T-helper 2 cell treated with Interferon-gamma antibody and Interleukin-4, amounts not matched to agents 5 μg/mL and 100 μg/mL, for 36 hours (primary cell): ENCODE measurements at regions not wholly inside any gene's neighbourhood (a gene's known extent, or its start where the extent isn't known, plus 50 kb on each side); places are given as distances from the start of the nearest gene placed in this dataset.

Source experiments
- DNase-seq: peaks from one replicate; pipeline ENCODE4 v3.0.0; 2021; ENCODE audit warnings: low spot score
- H3K27ac Mint-ChIP-seq: one replicate; pipeline ENCODE4 v1.8.0; 2021; ENCODE audit warnings: mild to moderate bottlenecking, mixed read lengths
- H3K27me3 Mint-ChIP-seq: one replicate; pipeline ENCODE4 v1.8.0; 2021; ENCODE audit warnings: low read depth, mixed read lengths
- H3K36me3 Mint-ChIP-seq: one replicate; pipeline ENCODE4 v1.8.0; 2021; ENCODE audit warnings: low read depth, mixed read lengths
- H3K4me1 Mint-ChIP-seq: one replicate; pipeline ENCODE4 v1.8.0; 2021; ENCODE audit warnings: low read depth, mixed read lengths
- H3K4me3 Mint-ChIP-seq: one replicate; pipeline ENCODE4 v1.8.0; 2022; ENCODE audit warnings: mild to moderate bottlenecking, moderate library complexity, mixed read lengths
- H3K9me3 Mint-ChIP-seq: one replicate; pipeline ENCODE4 v1.8.0; 2021; ENCODE audit warnings: mixed read lengths

DNA sequence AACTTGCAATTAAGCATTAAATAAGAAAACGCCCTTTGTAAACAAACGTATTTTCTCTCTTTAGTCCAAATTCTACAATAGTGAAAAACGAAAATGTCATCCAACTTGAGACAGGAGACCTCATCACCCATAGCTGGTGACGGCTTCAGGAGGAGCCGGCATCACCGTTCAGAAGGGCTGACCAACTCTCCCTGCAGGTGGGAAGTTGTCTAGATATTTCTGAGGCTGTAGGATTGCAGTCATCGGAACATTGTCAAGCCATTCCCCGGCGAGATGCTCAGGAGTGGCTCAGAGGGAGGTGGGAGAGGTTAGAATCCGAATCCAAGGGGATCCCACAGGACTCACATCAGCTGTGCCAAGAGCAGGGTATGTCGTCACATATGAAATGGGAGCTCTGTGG is 76.7 kb downstream of the RBFOX3 start:
- Mint-ChIP-seq H3K27ac (no peak overlapping the region), H3K4me1 (no peaks in the 10 kb centered on the region), H3K36me3 (no peaks in the 10 kb centered on the region), H3K4me3 (no peak overlapping the region), H3K27me3 (no peaks in the 10 kb centered on the region), H3K9me3 (no peaks in the 10 kb centered on the region)
- no peak for DNase-seq

DNA sequence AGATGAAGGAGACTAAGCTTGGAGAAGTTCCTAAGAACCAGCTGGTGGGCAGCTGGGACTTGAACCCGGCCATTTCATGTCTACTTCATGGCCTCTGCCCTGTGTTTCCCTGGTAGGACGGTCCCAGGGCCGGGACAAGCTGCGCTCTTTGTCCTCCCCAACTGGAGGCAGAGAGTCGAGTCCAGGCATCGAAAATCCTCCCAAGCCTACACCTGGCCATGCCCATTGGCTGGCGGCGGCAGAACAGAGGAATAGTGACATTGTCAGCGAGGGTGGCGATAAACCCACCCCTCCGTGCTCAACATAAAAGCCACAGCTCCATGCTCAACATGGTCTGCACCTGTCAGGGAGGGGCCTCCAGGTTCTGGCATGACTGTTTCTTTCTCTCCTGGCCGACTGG is 77.7 kb downstream of the RBFOX3 start:
- H3K4me3 Mint-ChIP-seq: no peak overlapping the region
- H3K27me3 Mint-ChIP-seq: no peaks in the 10 kb centered on the region
- no peak overlapping the region for H3K27ac Mint-ChIP-seq
- H3K36me3 Mint-ChIP-seq: no peaks in the 10 kb centered on the region
- no peaks in the 10 kb centered on the region for H3K4me1 Mint-ChIP-seq
- DNase-seq: no peak
- no peaks in the 10 kb centered on the region for H3K9me3 Mint-ChIP-seq

DNA sequence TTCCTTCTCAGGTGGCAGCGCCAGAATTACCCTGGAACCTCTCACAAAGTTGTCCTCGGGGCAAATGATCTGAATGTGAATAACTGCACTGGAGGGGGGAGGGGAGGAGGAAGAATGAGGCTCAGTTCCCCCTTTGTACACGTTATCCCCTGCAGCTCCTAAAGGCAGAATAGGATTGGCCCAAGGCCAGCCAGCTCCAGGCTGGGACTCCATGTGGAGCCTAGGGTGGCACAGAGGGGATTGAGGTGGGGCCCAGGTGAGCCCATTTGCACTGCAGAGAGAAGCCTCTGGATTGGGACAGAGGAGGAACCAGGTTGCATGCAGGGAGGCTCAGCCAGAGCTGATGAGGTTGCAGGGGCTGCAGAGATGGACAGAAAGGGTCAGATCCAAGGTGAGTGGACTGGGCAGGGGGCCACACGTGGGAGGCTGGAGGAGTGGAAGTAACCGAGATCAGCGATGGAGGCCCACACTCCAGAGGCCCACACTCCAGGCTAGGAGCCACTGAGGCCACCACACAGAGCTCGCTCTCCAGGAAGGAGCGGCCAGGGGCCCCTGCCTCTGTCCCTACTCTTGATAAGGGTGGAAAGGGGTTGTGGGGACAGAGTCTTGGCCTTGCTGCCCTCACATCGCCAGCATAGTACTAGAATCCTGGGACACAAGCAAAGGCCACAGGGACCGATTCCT is 78.6 kb downstream of the RBFOX3 start:
- no peak overlapping the region for H3K4me3 Mint-ChIP-seq
- no peaks in the 10 kb centered on the region for H3K27me3 Mint-ChIP-seq
- no peak for DNase-seq
- no peaks in the 10 kb centered on the region for H3K4me1 Mint-ChIP-seq
- H3K36me3 Mint-ChIP-seq: no peaks in the 10 kb centered on the region
- no peak overlapping the region for H3K27ac Mint-ChIP-seq
- no peaks in the 10 kb centered on the region for H3K9me3 Mint-ChIP-seq

DNA sequence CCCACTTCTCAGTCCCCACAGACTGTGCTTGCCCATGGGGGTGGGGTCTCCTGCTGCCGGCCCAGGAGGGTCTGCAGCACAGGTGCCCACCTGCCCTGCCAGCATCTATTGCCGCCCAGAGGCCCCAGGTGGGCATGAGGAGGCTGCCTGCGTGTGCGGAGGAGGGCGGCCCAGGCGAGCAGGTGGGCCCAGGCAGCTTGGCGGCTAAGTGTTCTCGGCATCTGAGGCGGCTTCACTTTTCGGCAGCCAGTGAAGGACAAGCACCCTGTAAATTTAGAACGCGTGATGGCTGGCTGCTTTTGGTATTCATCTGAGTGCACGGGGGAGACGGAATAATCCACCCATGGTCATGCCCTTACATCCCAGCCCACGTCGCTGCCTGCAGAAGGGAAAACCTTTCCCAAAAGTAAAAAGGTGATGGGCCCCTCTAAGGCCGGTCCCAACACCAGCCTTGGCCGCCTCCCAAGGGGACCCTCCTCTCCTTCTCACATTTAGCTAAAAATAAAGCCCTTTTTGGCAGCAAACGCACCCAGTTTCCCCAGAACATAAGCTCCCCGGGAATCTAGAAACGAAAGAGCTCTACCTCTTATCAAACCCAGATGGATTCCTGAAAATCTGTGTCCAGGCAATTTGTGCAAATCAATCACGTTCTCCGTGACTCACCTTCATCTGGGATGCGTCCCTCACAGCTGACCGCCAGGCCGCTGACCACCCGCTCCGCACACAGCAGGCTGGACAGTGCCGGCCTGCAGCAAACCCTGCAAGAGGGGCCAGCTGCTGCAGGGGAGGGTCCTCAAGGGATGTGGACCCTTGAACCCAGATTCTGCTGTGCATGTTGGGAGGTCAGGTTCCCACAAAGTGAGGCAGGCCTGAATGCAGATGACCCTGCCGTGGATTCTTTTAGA is 79.4 kb downstream of the RBFOX3 start:
- Mint-ChIP-seq H3K27me3 (no peaks in the 10 kb centered on the region), H3K9me3 (no peaks in the 10 kb centered on the region)

DNA sequence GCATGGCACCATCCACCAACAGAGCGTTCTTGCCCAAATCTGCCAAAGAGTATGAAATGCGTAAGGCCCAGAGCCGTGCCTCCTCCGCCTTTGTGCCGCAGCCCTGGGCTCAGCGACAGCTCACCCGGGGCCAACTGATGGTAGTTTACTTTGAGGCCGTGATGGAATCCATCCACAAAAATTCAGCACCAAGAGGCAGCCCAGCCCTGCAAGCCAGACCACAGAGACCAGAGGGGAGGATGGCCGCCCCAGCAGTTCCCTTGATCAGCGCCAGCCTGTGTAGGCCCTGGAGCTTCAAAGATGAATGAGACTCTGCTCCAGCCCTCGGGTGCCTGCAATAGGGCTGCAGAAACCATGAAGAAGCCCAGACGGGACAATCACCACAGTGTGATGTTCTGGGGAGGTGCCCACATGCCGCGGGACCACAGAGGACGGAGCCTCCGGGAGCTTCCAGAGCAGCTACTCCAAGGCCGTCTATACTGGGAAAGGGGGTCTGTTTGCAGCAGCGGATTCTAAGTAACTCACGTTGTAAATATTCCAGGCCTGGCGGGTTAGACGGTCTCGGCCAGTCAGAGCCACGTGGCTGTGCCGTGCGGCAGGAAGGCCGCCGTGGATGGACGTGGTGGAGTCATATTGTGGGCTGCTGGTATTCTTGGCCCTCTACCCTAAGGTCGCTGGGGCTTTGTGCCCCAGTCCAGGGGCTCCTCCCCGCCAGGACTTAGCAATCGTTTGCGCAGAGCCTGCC is 80.3 kb downstream of the RBFOX3 start:
- no peak overlapping the region for H3K4me3 Mint-ChIP-seq
- no peak overlapping the region for H3K27ac Mint-ChIP-seq
- DNase-seq: no peak
- no peaks in the 10 kb centered on the region for H3K9me3 Mint-ChIP-seq
- H3K27me3 Mint-ChIP-seq: no peaks in the 10 kb centered on the region
- no peaks in the 10 kb centered on the region for H3K4me1 Mint-ChIP-seq
- H3K36me3 Mint-ChIP-seq: no peaks in the 10 kb centered on the region

More for the DNA sequence above, 79.4 kb downstream of the RBFOX3 start:
- Mint-ChIP-seq H3K36me3 (no peaks in the 10 kb centered on the region), H3K4me3 (no peak overlapping the region), H3K4me1 (no peaks in the 10 kb centered on the region), H3K27ac (no peak overlapping the region)
- DNase-seq: no peak

DNA sequence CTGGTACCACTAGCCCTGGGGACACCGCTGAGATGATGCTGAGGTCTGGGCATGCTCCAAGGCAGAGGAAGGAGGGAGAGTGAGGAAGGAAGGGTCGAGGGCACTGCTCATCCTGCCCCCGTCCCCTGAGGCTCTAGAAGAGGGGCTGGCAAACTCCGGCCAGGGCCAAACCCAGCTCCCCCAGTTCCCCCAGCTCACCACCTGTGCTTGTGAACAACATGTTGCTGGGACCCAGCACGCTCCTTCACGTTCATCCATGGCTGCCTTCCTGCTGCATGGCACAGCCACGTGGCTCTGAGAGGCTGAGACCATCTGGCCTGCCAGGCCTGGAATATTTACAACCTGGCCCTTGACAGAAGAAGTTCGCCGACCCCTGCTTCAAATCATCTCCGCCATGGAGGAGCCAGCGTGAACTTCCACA is 81.2 kb downstream of the RBFOX3 start:
- Mint-ChIP-seq H3K4me3 (no peak overlapping the region), H3K36me3 (no peaks in the 10 kb centered on the region), H3K27ac (no peak overlapping the region), H3K9me3 (no peaks in the 10 kb centered on the region), H3K27me3 (no peaks in the 10 kb centered on the region), H3K4me1 (no peaks in the 10 kb centered on the region)
- no peak for DNase-seq

DNA sequence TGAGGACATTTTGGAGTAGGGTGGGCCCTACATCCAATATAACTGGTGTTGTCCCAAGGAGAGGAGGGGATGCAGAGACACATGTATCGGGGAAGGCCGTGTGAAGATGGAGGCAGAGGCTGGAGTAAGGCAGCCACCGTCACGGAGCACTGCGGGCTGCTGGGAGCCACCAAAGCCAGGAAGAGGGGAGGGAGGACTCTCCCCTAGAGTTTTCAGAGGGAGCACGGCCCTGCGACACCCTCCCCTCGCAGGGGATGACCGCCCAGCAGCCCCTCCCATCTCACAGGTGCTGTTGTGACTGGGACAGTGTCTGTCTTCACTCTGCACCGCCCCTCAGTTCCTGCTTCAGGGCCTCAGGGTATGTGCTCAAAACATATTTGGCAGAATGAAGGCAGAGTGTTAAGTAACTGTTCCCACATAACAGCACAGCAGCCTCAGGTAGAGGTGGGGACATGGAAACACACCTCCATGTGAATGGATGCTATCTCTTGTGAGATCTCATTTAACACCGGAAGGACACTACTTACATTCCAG is 82.2 kb downstream of the RBFOX3 start:
- no peaks in the 10 kb centered on the region for H3K36me3 Mint-ChIP-seq
- H3K4me1 Mint-ChIP-seq: no peaks in the 10 kb centered on the region
- no peak overlapping the region for H3K4me3 Mint-ChIP-seq
- H3K9me3 Mint-ChIP-seq: no peaks in the 10 kb centered on the region
- no peak for DNase-seq
- no peaks in the 10 kb centered on the region for H3K27me3 Mint-ChIP-seq
- no peak overlapping the region for H3K27ac Mint-ChIP-seq

DNA sequence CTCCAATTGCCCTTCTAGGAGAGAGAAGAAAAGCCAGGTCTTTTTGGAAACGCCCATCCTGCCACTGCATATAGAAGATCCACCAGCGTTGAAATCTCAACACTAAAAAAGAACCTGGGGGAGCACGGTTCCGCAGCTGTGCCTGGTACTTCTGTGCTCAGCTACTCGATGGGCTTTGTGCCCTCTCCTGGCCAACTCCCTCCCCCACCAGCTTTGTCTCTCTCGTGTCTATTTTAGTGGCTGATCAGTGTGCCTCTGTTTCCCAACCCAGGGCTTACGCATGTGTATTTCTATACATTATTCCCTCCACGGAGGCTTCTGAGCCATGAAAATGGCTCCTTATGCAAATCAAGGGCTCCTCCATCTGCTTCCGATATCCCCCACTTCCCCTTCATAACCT is 83.5 kb downstream of the RBFOX3 start:
- Mint-ChIP-seq H3K4me3 (no peak overlapping the region), H3K9me3 (no peaks in the 10 kb centered on the region), H3K36me3 (no peaks in the 10 kb centered on the region), H3K4me1 (no peaks in the 10 kb centered on the region), H3K27me3 (no peaks in the 10 kb centered on the region), H3K27ac (no peak overlapping the region)
- no peak for DNase-seq

DNA sequence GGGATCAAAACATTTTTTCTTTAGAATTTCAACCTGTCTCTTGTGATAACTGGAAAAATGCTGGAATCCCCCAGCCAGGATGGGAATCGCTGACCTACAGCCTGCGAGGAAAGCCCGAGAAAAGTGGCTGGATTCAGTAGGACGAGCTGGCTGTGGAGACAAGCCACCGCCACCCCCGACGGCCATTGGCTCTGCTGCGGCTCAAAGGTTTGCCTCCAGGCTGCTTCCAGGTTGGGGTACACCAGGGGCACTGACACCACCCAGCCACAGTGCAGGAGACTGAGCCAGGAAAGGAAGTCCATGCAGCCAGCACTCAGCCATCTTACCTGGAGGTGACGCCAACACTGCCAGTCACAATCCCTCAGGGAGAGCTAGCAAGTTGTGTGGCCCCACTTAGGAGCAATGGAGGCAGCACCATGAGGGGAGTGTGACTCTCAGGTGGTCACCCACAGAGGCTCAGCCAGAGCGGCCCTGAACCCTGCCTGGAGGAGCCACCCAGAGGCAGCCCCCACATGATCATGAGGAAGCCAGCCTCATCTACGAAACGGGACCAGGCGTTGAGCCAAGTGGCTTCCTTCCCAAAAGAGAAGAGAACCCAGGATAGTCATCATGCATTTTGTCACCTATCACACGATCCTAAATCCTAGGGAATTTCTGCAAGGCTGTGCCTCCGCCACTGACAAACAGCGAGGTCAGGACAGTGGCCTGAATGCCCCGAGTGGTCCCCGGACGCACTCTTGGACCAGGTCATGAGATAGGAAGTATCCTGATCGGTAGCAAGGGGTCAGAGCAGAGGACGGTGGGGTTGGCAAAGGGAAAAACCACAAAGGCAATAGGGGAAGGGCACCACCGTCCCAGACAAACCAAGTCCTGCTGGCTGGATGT is 84.8 kb downstream of the RBFOX3 start:
- Mint-ChIP-seq H3K27ac (no peak overlapping the region), H3K27me3 (no peaks in the 10 kb centered on the region), H3K4me3 (no peak overlapping the region), H3K36me3 (no peaks in the 10 kb centered on the region), H3K9me3 (no peaks in the 10 kb centered on the region), H3K4me1 (no peaks in the 10 kb centered on the region)
- DNase-seq: no peak

DNA sequence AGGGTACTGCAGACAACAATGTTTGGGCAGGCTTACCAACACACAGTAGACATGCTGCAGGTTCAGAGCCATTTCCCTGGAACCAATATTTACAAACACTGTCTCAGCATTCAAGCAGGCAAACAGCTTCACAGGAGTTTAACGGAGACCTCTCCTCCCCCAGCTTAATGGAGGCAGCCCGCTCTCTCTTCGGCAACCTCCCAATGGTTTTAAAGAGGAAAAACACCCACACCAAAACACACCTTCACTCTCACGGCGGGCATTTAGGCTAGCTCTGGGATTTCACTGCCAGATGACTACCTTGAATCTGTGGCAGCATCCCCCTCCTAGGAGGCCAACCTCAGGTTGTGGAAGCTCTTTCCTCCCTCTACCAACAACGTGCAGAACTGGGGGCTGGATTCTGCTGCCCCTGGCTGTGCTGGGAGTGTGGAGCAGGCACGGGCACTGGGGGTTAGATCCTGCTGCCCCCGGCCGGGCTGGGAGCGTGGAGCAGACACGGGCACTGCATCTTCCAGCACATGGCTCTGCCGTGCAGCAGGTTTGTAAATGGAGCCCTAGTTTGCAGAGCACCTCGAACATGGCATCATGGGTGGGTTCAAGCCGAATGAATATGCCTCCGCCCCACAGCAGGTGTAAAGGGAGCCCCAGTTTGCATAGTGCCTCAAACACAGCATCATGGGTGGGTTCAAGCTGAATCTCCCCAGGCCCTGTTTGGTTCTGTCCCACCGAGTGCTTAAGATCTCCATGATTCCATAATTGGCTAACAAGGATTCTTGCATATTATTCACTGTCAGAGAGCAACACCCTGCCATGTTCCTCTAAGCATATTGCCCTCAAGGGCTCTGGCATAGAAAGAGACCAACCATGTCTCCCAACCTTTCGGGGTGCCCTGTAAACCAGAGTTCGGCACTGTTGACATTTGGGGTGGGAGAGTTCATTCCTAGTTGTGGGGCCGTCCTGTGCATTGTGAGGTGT is 86.4 kb downstream of the RBFOX3 start:
- Mint-ChIP-seq H3K36me3 (no peaks in the 10 kb centered on the region), H3K4me3 (no peak overlapping the region), H3K4me1 (no peaks in the 10 kb centered on the region), H3K27me3 (no peaks in the 10 kb centered on the region), H3K27ac (no peak overlapping the region), H3K9me3 (no peaks in the 10 kb centered on the region)
- no peak for DNase-seq

DNA sequence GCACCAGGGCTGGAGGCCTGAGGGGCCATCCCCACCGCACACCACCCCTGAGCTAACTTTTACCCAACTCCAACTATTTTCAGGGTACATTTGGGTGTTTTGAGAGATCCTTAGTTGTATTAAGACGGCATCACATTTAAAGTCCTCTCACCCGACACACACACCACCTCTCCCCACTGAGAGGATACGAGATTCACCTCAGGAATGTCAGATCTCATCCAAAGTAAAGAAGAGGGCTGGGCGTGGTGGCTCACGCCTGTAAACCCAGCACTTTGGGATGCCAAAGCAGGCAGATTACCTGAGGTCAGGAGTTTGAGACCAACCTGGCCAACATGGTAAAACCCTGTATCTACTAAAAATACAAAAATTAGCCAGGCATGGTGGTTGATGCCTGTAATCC is 88.4 kb downstream of the RBFOX3 start:
- Mint-ChIP-seq H3K4me1 (no peaks in the 10 kb centered on the region), H3K27me3 (peaks cover 10% of the 10 kb centered on the region), H3K9me3 (no peaks in the 10 kb centered on the region), H3K36me3 (no peaks in the 10 kb centered on the region), H3K4me3 (no peak overlapping the region), H3K27ac (no peak overlapping the region)
- no peak for DNase-seq

DNA sequence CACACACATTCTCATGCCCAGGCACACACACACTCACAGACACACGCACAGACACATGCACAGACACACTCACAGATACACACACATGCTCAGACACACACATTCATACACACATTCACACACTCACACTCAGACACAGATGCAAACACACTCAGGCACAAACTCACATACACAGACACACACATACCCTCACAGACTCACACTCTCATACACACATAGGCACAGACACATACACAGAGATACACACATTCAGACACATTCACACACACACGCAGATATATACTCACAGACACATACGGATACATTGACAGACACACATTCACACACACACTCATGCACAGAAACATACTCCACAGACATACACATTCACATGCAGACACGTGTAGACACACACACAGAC is 89.6 kb downstream of the RBFOX3 start:
- Mint-ChIP-seq H3K4me3 (no peak overlapping the region), H3K9me3 (no peaks in the 10 kb centered on the region), H3K36me3 (no peaks in the 10 kb centered on the region), H3K4me1 (no peaks in the 10 kb centered on the region), H3K27ac (no peak overlapping the region), H3K27me3 (peaks cover 10% of the 10 kb centered on the region)
- DNase-seq: no peak
